ENCODE measurements at regions not wholly inside any gene's neighbourhood (a gene's known extent, or its start where the extent isn't known, plus 50 kb on each side); places are given as distances from the start of the nearest gene placed in this dataset.
"Not testable (repeated sequence)": the region's sequence is repeated elsewhere in the genome, so short reads cannot be mapped to it uniquely, and the experiment has no call there.

- Histone ChIP-seq H3K27me3 (ENCODE audit: insufficient read depth, low read length) (no peaks in the 10 kb centered on the region), H3K36me3 (ENCODE audit: insufficient read depth, low read length) (no peaks in the 10 kb centered on the region), H3K4me3 (ENCODE audit: low read depth, low read length) (no peak overlapping the region), H3K4me1 (ENCODE audit: control insufficient read depth, insufficient read depth, low read length, unreplicated experiment) (no peaks in the 10 kb centered on the region), H3K27ac (ENCODE audit: low read depth, low read length) (no peak overlapping the region), H2AFZ (ENCODE audit: low read length, unreplicated experiment) (no peak overlapping the region), H3K79me2 (ENCODE audit: control insufficient read depth, insufficient read depth, low read length, unreplicated experiment) (no peaks in the 10 kb centered on the region)
Measured at GRCh38 chr12:24639641-24640040, 309.3 kb downstream of the BCAT1 start.

GRCh38 chr12:24632466-24632865, 316.4 kb downstream of the BCAT1 start:
- no peak overlapping the region for H2AFZ ChIP-seq (ENCODE audit: low read length, unreplicated experiment)
- no peaks in the 10 kb centered on the region for H3K27me3 ChIP-seq (ENCODE audit: insufficient read depth, low read length)
- no peaks in the 10 kb centered on the region for H3K4me1 ChIP-seq (ENCODE audit: control insufficient read depth, insufficient read depth, low read length, unreplicated experiment)
- no peak overlapping the region for H3K27ac ChIP-seq (ENCODE audit: low read depth, low read length)
- H3K4me3 ChIP-seq (ENCODE audit: low read depth, low read length), result no peak overlapping the region
- H3K79me2 ChIP-seq (ENCODE audit: control insufficient read depth, insufficient read depth, low read length, unreplicated experiment), result no peaks in the 10 kb centered on the region
- no peaks in the 10 kb centered on the region for H3K36me3 ChIP-seq (ENCODE audit: insufficient read depth, low read length)

GRCh38 chr12:24631676-24632426, 317.1 kb downstream of the BCAT1 start:
- Histone ChIP-seq H3K4me1 (ENCODE audit: control insufficient read depth, insufficient read depth, low read length, unreplicated experiment) (no peaks in the 10 kb centered on the region), H2AFZ (ENCODE audit: low read length, unreplicated experiment) (no peak overlapping the region), H3K79me2 (ENCODE audit: control insufficient read depth, insufficient read depth, low read length, unreplicated experiment) (no peaks in the 10 kb centered on the region), H3K27me3 (ENCODE audit: insufficient read depth, low read length) (no peaks in the 10 kb centered on the region), H3K36me3 (ENCODE audit: insufficient read depth, low read length) (no peaks in the 10 kb centered on the region), H3K27ac (ENCODE audit: low read depth, low read length) (no peak overlapping the region), H3K4me3 (ENCODE audit: low read depth, low read length) (no peak overlapping the region)

- no peak overlapping the region for H2AFZ ChIP-seq (ENCODE audit: low read length, unreplicated experiment)
- H3K79me2 ChIP-seq (ENCODE audit: control insufficient read depth, insufficient read depth, low read length, unreplicated experiment), result no peaks in the 10 kb centered on the region
- H3K27me3 ChIP-seq (ENCODE audit: insufficient read depth, low read length), result no peaks in the 10 kb centered on the region
- no peaks in the 10 kb centered on the region for H3K36me3 ChIP-seq (ENCODE audit: insufficient read depth, low read length)
- H3K4me1 ChIP-seq (ENCODE audit: control insufficient read depth, insufficient read depth, low read length, unreplicated experiment), result no peaks in the 10 kb centered on the region
- H3K27ac ChIP-seq (ENCODE audit: low read depth, low read length), result no peak overlapping the region
- no peak overlapping the region for H3K4me3 ChIP-seq (ENCODE audit: low read depth, low read length)
Measured at GRCh38 chr12:24630856-24631255, 318.0 kb downstream of the BCAT1 start.

GRCh38 chr12:24630446-24630845, 318.5 kb downstream of the BCAT1 start:
- H3K36me3 ChIP-seq (ENCODE audit: insufficient read depth, low read length), result no peaks in the 10 kb centered on the region
- H3K79me2 ChIP-seq (ENCODE audit: control insufficient read depth, insufficient read depth, low read length, unreplicated experiment), result no peaks in the 10 kb centered on the region
- no peaks in the 10 kb centered on the region for H3K27me3 ChIP-seq (ENCODE audit: insufficient read depth, low read length)
- H3K4me3 ChIP-seq (ENCODE audit: low read depth, low read length), result no peak overlapping the region
- H2AFZ ChIP-seq (ENCODE audit: low read length, unreplicated experiment), result no peak overlapping the region
- no peak overlapping the region for H3K27ac ChIP-seq (ENCODE audit: low read depth, low read length)
- H3K4me1 ChIP-seq (ENCODE audit: control insufficient read depth, insufficient read depth, low read length, unreplicated experiment), result no peaks in the 10 kb centered on the region

GRCh38 chr12:24625103-24625502, 323.8 kb downstream of the BCAT1 start:
- Histone ChIP-seq H3K79me2 (ENCODE audit: control insufficient read depth, insufficient read depth, low read length, unreplicated experiment) (no peaks in the 10 kb centered on the region), H3K4me1 (ENCODE audit: control insufficient read depth, insufficient read depth, low read length, unreplicated experiment) (no peaks in the 10 kb centered on the region), H2AFZ (ENCODE audit: low read length, unreplicated experiment) (no peak overlapping the region), H3K27me3 (ENCODE audit: insufficient read depth, low read length) (no peaks in the 10 kb centered on the region), H3K36me3 (ENCODE audit: insufficient read depth, low read length) (no peaks in the 10 kb centered on the region), H3K27ac (ENCODE audit: low read depth, low read length) (no peak overlapping the region), H3K4me3 (ENCODE audit: low read depth, low read length) (no peak overlapping the region)

- H3K27me3 ChIP-seq (ENCODE audit: insufficient read depth, low read length); H3K36me3 ChIP-seq (ENCODE audit: insufficient read depth, low read length); H3K4me3 ChIP-seq (ENCODE audit: low read depth, low read length); H3K79me2 ChIP-seq (ENCODE audit: control insufficient read depth, insufficient read depth, low read length, unreplicated experiment); H2AFZ ChIP-seq (ENCODE audit: low read length, unreplicated experiment); H3K27ac ChIP-seq (ENCODE audit: low read depth, low read length): not testable (repeated sequence)
- peaks cover 28% of the 10 kb centered on the region for H3K4me1 ChIP-seq (ENCODE audit: control insufficient read depth, insufficient read depth, low read length, unreplicated experiment)
Measured at GRCh38 chr12:24619954-24620353, 328.9 kb downstream of the BCAT1 start.

- no peaks in the 10 kb centered on the region for H3K79me2 ChIP-seq (ENCODE audit: control insufficient read depth, insufficient read depth, low read length, unreplicated experiment)
- H3K36me3 ChIP-seq (ENCODE audit: insufficient read depth, low read length), result no peaks in the 10 kb centered on the region
- H3K4me1 ChIP-seq (ENCODE audit: control insufficient read depth, insufficient read depth, low read length, unreplicated experiment), result peaks cover 28% of the 10 kb centered on the region
- peak overlapping the region; percentile 41 for H3K4me3 ChIP-seq (ENCODE audit: low read depth, low read length)
- peak overlapping the region; percentile 56 for H2AFZ ChIP-seq (ENCODE audit: low read length, unreplicated experiment)
- no peaks in the 10 kb centered on the region for H3K27me3 ChIP-seq (ENCODE audit: insufficient read depth, low read length)
- H3K27ac ChIP-seq (ENCODE audit: low read depth, low read length), result peak overlapping the region; percentile 38
Measured at GRCh38 chr12:24617471-24617870, 331.4 kb downstream of the BCAT1 start.

GRCh38 chr12:24615967-24616411, 332.9 kb downstream of the BCAT1 start:
- Histone ChIP-seq H3K4me1 (ENCODE audit: control insufficient read depth, insufficient read depth, low read length, unreplicated experiment) (peaks cover 28% of the 10 kb centered on the region), H2AFZ (ENCODE audit: low read length, unreplicated experiment) (peak overlapping the region; percentile 91), H3K79me2 (ENCODE audit: control insufficient read depth, insufficient read depth, low read length, unreplicated experiment) (no peaks in the 10 kb centered on the region), H3K27me3 (ENCODE audit: insufficient read depth, low read length) (no peaks in the 10 kb centered on the region), H3K36me3 (ENCODE audit: insufficient read depth, low read length) (no peaks in the 10 kb centered on the region), H3K4me3 (ENCODE audit: low read depth, low read length) (peak overlapping the region; percentile 41; the same call in 1 of the 2 replicates), H3K27ac (ENCODE audit: low read depth, low read length) (peak overlapping the region; percentile 38; the same call in 1 of the 2 replicates)

- H3K27ac ChIP-seq (ENCODE audit: low read depth, low read length), result peak overlapping the region; percentile 28; the same call in 1 of the 2 replicates
- H2AFZ ChIP-seq (ENCODE audit: low read length, unreplicated experiment), result peak overlapping the region; percentile 86
- H3K79me2 ChIP-seq (ENCODE audit: control insufficient read depth, insufficient read depth, low read length, unreplicated experiment), result no peaks in the 10 kb centered on the region
- no peaks in the 10 kb centered on the region for H3K36me3 ChIP-seq (ENCODE audit: insufficient read depth, low read length)
- no peaks in the 10 kb centered on the region for H3K27me3 ChIP-seq (ENCODE audit: insufficient read depth, low read length)
- peaks cover 12% of the 10 kb centered on the region for H3K4me1 ChIP-seq (ENCODE audit: control insufficient read depth, insufficient read depth, low read length, unreplicated experiment)
- no peak overlapping the region for H3K4me3 ChIP-seq (ENCODE audit: low read depth, low read length)
Measured at GRCh38 chr12:24608637-24609285, 340.1 kb downstream of the BCAT1 start.

GRCh38 chr12:24608108-24608507, 340.8 kb downstream of the BCAT1 start:
- H3K36me3 ChIP-seq (ENCODE audit: insufficient read depth, low read length), result no peaks in the 10 kb centered on the region

More at GRCh38 chr12:24608108-24608507, 340.8 kb downstream of the BCAT1 start:
- no peak overlapping the region for H3K4me3 ChIP-seq (ENCODE audit: low read depth, low read length)
- H3K27me3 ChIP-seq (ENCODE audit: insufficient read depth, low read length), result no peaks in the 10 kb centered on the region
- H3K27ac ChIP-seq (ENCODE audit: low read depth, low read length), result no peak overlapping the region
- peaks cover 12% of the 10 kb centered on the region for H3K4me1 ChIP-seq (ENCODE audit: control insufficient read depth, insufficient read depth, low read length, unreplicated experiment)
- no peak overlapping the region for H2AFZ ChIP-seq (ENCODE audit: low read length, unreplicated experiment)
- H3K79me2 ChIP-seq (ENCODE audit: control insufficient read depth, insufficient read depth, low read length, unreplicated experiment), result no peaks in the 10 kb centered on the region
